HL-60 (cell line): ENCODE measurements at regions not wholly inside any gene's neighbourhood (a gene's known extent, or its start where the extent isn't known, plus 50 kb on each side); places are given as distances from the start of the nearest gene placed in this dataset.

Source experiments
- CTCF ChIP-seq: IDR thresholded peaks from one replicate; pipeline ENCODE4 v1.5.1; 2011; ENCODE audit warnings: low read length, control low read depth, inconsistent platforms; ENCODE audit not compliant: insufficient read depth
- GABPA ChIP-seq: IDR thresholded peaks from 2 replicates; pipeline ENCODE4 v1.6.1; 2012; ENCODE audit warnings: low read depth
- POLR2AphosphoS5 ChIP-seq: IDR thresholded peaks from 2 replicates; pipeline ENCODE4 v1.6.1; 2012; ENCODE audit warnings: low read depth
- REST ChIP-seq: IDR thresholded peaks from 2 replicates; pipeline ENCODE4 v1.6.1; 2012; ENCODE audit warnings: low read depth; ENCODE audit not compliant: insufficient replicate concordance

GRCh38 chr1:30200161-30200560, 523.2 kb downstream of the MATN1 start:
- TF ChIP-seq CTCF (no peak), POLR2AphosphoS5 (no peak), REST (no peak), GABPA (no peak)
